Activated T-cell treated with anti-CD3 and anti-CD28 coated beads for 48 hours (primary cell): ENCODE measurements at regions not wholly inside any gene's neighbourhood (a gene's known extent, or its start where the extent isn't known, plus 50 kb on each side); places are given as distances from the start of the nearest gene placed in this dataset.

Source experiments
- DNase-seq: peaks from one replicate; pipeline ENCODE4 v3.0.0-alpha.2; 2020; ENCODE audit warnings: low read depth

DNA sequence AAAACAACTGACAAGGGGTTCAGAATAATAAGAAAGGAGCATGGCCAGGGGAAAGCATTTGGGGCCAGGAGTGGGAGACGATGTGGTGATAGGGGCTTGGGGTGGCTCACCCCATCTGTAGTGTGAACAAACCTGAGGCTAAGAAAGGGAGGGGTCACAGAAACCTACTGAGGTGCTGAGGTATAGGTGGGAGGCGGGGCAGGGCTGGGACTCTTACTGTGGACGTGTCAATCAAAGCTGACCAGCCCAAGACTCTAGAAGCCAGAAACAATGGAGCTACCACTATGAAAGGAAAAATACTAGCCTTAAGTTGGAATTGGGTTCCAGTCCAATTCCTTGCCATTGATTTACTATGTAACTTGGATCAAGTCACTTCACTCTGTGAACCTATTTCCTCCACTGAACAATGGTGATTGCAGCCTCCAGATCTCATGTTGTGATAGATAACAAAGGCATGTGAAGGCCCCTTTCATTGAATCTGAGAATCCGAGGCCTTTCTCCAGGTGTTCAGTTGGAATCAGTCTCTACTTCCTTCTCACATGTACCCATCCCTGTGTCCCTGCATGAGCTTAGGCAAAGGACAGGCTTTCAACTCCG is 260.9 kb upstream of the HES1 start:
- DNase-seq: no peak

DNA sequence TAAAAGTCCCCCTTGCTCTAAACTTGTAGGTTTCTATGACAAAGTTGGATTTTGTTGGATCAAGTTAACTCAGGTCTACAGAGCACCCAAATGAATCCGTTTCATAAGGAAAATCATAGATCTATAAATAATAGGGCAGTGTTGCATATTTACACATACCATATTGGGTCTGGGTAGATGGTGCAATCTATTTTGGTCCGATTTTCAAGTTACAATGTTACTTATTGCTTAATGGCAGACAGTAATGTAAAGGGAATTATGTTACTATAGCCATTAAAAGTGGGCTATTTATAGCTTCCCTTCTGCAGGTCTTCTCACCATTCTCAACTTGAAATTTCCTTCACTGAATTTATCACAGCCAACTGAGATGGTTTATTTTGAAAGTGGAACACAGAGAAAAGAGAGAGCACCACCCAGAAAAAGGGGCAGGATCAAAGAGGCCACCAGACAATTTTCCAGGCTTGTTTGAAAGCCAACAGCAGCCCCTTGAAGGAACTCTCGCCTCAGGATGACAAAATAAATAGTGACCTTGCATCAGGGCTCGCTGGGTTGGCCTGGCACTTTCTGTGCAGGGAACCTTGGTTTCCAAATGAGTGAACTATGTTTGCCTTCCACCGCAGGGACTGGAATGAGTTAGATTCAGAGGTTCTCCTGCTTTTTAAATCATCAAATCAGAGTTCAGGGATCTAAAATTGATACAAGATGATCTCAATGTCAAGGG is 260.2 kb upstream of the HES1 start:
- DNase-seq: no peak

DNA sequence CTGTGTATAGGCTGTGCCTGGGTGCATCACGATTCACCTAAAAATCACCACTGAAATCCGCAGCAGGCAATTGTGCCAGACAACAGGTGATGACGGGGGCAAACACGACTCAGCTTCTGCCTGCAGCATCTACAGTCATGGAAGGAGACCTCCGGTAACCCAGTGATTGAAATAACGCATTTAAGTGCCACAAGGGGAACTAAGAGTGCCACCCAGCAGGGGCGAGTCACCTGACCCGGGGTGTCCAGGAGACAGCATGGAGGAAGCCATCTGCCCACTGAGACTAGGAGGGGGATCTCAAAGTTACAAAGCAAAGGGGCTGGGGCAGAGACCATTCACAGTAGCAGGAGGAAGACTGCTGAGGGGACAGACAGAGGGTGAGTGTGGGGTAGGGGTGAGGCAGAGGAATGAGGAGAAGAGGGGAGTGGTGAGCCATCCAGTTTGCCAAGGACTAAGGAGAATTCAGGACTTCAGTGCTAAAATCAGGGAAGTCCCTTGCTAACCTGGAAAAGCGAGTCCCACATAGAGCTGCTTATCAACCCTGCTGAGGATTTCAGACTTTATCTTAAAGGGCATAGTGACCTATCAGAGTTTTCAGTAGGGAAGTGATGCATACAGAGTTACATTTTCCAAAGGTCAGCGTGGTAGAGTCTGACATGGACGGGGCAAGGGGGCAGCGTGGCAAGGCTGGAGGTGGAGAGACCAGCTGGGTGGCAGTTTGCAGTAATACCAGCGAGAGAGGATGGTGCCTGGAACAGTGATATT is 256.7 kb upstream of the HES1 start:
- DNase-seq: no peak

DNA sequence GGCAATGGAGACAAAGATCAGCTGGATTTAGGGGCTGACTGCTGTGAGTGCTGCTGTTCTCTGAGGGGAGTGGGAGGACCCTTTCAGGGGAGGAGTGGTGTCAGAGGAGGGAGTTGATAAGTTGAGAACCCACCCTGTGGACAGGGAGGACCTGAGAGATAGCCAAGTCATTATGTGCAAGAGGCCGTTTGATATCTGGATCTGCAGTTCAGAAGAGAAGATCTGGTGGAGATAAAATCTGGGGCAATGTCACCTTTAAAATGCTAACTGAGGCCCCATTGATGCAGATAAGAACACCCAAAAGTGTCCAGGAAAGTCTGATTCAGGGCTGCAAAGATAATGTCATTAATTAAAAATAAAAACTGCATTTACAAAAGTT is 256.1 kb upstream of the HES1 start:
- DNase-seq: no peak

DNA sequence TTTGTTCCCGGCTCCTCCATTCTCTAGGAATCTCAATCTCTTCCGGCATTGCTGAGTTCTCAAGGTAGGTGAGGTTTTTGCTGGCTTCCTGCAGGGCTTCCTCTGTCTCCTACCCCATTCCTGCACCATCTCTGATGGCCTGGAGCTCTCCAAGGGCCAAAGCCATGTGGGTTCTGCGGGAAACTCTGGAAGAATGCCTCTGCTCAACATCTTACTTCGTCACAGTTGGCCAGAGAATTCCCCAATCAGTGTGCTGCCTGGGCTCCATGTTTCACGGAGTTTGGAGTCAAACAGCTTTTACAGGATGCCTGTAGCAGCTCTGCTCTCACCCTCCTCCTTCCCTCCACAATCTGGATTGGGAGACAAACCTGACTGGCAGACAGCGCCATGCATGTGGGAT is 253.9 kb upstream of the HES1 start:
- no peak for DNase-seq

DNA sequence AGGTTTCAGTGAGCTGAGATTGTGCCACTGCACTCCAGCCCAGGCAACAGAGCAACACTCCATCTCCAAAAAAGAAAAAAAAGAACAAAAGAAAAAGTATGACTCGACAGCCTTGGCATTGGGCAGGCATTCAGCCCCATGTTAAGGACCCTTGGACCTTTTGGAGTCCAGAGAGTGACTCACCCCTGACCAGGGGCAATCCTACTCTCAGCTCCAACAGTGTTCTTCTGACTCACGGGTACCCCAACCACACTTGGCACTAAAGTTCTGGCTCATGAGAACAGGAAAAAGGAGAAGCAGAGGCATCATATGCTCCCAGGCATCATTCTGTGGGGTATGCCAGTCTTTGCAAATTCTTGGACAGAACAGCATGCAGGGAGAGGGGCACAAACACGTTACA is 252.4 kb upstream of the HES1 start:
- no peak for DNase-seq

DNA sequence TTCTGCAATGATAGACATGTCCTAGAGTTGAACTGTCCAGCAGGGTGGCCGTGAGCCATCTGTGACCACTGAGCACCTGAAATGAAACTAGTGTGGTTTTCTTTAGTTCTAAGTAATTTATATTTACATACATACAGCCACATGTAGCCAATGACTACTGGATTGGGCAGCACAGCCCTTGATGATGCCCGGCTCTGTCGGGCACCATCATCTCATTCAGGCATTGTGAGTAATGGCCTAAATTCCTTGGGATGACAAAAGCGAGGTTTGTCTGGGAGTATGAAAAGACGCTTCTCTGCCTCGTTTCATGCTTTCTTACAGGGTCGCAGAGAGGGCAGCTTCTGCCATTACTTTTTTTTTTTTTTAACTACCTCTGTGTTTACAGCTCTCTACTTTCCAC is 251.9 kb upstream of the HES1 start:
- no peak for DNase-seq

DNA sequence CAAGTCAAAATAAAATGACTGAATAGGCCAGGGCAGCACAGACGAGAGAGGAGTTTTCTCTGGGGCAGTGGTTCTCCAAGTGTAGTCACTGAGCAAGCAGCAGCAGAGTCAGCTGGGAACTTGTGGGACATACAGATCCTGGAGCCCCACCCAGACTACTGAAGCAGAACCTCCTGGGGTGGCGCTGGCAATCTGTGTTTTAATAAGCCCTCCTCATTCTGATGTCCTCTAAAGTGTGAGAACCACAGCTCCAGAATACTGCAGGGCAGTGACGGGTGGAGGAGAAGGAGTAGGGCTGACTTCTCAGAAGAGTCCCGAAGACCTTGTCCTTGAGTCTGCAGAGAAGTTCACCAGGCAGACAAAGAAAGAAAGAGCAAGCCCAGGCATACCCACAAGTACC is 251.3 kb upstream of the HES1 start:
- no peak for DNase-seq

DNA sequence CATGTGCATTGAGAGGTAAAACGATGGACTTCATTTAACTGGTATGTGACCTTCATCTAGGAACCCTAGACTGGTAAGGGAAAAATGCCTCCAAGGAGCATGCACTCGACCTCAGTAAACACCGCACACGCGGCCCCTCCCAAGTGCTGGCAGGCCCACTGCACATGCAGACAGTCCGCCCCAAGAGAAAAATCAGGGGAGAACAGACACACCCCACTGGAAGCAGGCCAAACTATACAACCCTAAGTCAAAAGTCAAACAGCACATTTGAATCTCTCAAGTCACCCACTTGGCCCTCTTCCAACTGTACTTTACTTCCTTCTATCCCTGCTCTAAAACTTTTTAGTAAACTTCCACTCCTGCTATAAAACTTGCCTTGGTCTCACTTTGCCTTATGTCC is 250.1 kb upstream of the HES1 start:
- no peak for DNase-seq

DNA sequence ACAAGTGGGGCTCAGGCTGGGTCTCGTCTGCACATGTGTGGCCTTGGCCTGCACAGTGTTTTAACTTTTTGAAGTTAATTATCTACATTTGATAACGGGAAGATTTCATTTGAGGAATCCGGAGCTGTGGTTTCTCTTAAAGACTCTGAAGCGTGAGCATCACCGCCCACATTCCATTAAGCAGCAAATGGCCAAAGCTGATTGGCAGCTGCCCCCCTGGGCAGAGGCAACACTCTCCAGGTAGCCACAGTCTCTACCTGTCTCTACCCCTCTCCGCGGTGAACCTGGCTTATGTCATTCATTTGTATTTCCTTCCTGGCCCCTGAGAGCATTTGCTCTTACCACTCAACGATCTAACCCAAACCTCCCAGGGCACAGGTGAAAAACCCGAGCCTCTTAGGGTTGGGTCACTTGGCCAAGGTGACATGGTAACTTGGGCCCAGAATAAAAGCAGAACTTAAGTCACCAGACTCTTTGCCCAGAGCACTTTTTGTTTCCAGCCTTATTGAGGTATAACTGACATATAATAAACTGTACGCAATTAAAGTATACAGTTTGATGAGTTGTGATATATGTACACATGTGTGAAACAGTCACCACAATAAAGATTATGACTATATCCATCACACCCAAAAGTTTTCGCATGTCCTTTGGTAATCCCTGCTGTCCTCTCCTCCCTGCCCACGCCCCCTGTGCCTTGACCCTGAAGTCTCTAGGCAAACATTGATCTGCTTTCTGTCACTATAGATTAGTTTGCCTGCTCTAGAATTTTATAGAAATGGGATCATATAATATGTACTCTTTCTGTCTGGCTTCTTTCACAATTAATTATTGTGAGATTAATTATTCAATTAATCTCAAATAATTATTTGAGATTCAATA is 245.7 kb upstream of the HES1 start:
- DNase-seq: no peak

DNA sequence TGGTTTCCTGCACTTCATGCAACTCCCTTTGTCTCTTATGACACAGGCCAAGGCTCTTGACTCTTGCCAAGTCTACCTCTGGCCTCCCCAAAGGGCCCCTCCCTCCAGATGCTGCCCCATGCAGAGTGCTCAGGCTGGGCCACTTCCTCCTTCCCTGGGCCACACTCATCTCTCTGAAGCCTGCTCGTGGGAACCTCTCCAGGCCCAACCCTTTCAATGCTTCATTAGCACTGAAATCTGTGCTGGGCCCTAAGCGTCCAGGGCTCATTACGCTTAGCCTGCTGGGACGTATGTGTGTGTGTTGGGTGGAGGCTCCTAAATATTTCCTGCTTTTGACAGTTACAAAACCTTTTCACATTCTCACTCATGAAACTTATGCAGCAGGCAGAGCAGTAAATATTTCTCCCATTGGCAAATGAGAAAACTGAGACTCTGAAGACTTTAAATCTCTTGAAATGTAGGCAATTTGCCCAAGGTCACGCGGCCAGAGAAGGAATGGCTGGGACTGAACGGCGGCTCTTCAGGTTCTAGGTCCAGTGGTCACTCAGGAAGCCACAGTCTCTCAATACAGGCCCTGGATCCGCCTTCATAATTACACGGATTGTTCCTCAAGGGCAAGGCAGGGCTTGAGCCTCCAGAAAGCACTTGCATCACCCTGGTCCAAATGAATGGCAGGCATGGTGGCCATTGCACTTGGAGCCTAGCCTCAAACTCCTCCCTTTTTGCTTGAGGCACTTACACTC is 241.7 kb upstream of the HES1 start:
- no peak for DNase-seq

DNA sequence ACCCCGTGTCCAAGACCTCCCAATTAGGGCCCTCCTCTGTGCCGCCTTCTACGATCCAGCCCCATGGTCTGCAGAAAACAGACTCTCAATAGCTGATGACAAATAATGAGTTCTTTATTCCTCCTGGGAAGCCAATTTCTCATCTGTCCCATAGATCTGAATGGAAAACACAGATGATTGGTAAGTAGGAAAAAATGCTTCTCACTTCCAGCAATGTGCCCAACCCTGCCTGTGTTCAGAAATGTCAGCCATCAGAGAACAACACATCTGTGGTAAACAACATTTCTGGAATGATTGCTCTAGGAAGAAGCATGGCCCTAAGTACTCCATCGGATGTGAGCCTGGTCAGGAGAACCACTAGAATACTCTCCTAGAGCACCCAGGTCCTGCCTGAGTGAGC is 240.5 kb upstream of the HES1 start:
- no peak for DNase-seq

DNA sequence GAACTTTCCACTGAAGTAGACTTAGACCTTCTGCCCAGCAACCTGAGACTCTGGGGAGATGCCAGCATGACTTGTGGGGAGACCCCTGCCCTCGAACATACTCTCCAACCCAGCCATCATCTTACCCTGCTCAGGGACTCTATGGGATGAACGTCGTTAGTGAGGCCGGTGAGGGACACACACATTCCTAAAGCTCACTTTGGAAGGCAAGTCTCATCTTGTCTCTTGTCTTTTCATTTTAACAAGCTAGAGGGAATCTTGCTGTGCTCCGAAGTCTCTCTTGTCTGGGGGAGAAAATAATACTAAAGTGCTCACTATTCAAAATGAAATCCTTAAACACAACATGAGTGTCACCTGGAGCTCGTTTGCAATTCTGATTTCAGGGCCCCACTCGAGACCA is 239.5 kb upstream of the HES1 start:
- DNase-seq: no peak

DNA sequence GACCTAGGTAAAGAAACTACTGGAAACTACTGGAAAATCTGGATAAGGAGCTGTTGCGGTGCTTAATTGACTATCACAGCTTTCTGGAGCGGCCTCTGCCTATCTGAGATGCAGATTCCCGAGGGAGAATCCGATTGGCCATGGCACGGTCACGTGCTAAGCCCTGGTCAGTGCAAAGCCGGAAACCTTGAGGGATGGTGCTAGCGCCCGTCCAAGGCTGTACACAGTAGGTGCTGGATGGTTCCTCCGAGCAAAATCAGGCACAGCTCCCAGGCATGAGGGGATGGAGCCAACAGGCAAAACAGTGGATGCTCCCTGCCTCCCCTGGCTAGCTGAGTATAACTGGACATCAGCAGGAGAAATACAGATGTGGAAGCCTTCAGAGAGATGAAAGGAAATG is 238.7 kb upstream of the HES1 start:
- no peak for DNase-seq

DNA sequence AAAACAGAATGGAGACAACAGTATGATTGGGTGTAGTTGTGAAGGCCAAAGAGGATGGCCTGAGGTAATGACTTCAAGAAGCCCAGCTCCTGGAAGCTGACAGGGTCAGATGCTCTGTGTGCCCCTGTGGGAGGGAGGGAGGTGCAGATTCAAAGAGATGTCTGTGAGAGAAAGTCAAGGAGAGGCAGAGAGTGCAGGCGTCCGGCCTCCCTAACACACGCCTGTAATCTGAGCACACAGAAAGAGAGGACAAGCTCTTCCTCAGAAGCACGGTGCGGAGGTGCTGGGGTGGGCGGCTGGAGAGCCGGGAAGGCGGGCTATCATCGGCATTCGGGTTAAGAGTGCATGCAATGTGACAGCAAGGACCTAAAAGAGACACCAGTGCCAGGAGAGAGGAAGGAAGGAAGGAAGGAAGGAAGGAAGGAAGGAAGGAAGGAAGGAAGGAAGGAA is 238.2 kb upstream of the HES1 start:
- no peak for DNase-seq

DNA sequence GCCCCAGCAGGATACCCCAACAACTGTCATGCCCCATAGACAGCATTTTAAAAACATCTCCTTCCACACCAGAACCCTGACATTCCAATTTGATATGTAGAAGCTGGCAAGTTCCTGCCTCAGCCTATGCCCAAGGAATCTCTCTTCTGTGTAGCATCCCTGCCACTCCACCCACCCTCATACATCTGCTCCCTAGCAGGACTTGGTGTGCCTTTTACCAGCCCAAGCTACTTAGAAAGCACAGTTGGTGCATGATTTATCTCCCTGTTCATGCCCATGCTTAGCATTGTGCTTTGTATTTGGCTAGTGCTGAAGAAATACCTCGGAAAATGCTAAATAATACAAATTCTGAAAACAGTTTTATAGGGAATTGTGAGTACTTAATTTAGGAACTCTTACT is 236.9 kb upstream of the HES1 start:
- DNase-seq: no peak

DNA sequence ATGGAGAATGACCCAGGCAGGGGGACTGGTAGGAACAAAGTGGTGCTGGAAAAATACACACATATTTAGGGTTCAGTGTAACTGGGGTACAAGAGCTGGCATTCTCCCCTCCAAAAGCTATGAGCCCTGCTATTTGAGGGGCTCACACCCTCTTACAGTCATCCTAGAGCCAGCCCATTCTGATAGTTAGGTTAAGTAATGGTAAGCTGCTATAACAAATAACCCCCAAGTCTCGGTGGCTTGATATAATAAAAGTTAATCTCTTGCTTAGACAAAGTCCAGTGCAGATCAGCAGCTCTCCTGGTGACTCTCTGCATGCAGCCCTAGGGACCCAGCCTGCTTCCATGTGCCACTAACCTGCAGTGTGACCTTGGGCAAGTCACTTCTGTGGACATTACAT is 234.9 kb upstream of the HES1 start:
- DNase-seq: no peak

DNA sequence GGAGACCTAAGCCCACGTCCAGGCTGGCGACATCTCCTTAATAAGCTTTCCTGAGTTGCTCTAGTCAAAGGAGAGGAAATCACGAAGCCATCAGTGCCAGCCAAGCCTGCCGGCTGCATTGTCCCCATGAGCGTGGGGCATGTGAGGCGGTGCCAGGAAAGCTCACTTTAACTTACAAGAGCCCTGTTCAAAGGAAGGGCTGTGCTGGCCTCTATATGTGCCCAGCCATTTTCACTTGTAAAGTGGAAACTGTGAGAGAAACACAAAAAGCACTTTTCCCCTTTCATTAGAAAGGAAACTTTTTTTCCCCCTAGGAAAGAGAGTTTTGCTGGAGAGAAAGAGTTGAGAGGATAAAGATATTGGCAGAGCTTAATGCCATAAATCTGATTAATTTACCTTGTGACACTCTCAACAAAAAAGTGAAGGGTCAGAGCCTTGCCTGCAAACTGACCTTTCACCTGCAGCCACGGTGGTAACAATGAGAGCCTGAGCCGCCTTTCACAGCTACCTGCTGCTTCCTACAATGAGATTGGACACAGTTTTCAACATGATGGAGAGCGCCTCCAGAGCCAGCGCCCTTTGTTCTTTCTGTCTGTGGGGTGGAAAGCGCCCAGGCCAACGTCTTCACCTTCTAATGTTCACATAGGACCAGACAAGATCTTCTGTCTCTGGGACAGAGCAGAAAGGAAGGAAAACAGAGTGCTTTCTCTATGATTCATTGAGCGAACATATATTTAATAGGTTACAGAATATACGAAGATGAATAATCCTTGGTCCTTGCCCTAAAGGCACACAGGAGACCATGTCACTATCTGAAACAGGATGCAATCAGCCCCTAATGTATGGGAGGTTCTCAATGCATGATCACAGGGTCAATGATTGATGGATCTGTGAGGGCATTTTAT is 233.1 kb upstream of the HES1 start:
- DNase-seq: no peak

DNA sequence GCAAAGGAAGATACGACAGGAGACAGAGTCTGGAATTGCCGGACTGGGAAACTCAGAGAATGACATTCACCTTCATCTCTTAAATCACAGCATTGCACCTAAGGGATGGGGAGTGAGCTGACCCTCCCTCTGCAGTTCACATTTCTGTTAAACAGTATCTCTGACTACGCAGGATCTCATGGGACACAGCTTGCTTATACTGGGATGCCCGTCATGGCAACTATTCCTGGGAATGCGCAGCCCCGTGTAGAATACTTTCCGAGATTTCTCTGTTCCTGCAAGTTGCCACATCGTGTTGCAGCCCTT is 232.5 kb upstream of the HES1 start:
- DNase-seq: no peak

DNA sequence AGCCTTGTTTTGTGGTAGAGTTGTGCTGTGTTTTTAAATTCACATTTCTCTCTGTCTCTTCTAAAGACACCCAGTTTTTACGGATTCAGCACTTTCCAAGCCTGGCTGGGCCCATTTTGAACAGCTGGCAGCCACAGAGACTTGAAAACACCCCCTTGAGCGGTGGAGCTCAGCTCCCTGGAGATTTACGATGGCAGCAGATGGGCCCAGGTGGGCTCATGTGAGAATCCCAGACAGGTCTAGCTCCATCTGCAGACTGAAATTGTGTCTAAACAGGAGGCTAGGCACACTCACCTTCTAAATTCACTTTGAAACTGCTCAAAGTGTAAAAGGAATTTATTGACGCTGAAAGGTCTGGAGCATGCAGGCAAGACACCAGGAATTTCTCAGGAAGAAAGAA is 232.0 kb upstream of the HES1 start:
- no peak for DNase-seq
